Upper lobe of left lung (tissue), 4 donors: ENCODE measurements at regions not wholly inside any gene's neighbourhood (a gene's known extent, or its start where the extent isn't known, plus 50 kb on each side); places are given as distances from the start of the nearest gene placed in this dataset.

ENCODE experiments used
- CTCF ChIP-seq, 6 experiments: fragments of 450-650 bp in 4 of 6; fragments of 200-600 bp in 2 of 6; sonication (generic) in 2 of 6; IDR thresholded peaks; one replicate each; pipeline ENCODE4 v1.5.1; 2016 to 2019; ENCODE audit warnings: antibody characterized with exemption in 6 of 6
- POLR2A ChIP-seq, 4 donors: fragments of 450-650 bp; IDR thresholded peaks; one replicate each; pipeline ENCODE4 v1.5.1; 2016 to 2017; ENCODE audit warnings: antibody characterized with exemption in 4 of 4, mild to moderate bottlenecking in 2 of 4
- POLR2AphosphoS5 ChIP-seq, 2 donors: sonication (generic); formaldehyde crosslinking; IDR thresholded peaks; one replicate each; pipeline ENCODE4 v1.5.1; 2017; ENCODE audit warnings: antibody characterized with exemption in 2 of 2

GRCh38 chr7:17624379-17624778 is 315.9 kb downstream of the SNX13 start:
- TF ChIP-seq CTCF (IDR thresholded peaks at IDR 0.05) (no peak), POLR2AphosphoS5 (IDR thresholded peaks at IDR 0.05) (no peak), POLR2A (IDR thresholded peaks at IDR 0.05) (no peak)
